ENCODE measurements at regions not wholly inside any gene's neighbourhood (a gene's known extent, or its start where the extent isn't known, plus 50 kb on each side); places are given as distances from the start of the nearest gene placed in this dataset.
"Not testable (repeated sequence)": the region's sequence is repeated elsewhere in the genome, so short reads cannot be mapped to it uniquely, and the experiment has no call there.

- DNase-seq (ENCODE audit: low spot score) (no peak), ATAC-seq (no peak)
- H3K27ac Mint-ChIP-seq: no peak overlapping the region
- no peaks in the 10 kb centered on the region for H3K4me1 Mint-ChIP-seq (ENCODE audit: low read depth in 2 of 2)
- H3K9me3 Mint-ChIP-seq: peaks cover 4% of the 10 kb centered on the region
- H3K36me3 Mint-ChIP-seq: no peaks in the 10 kb centered on the region
- H3K27me3 Mint-ChIP-seq: no peaks in the 10 kb centered on the region
- no peak overlapping the region for H3K4me3 Mint-ChIP-seq
Measured at GRCh38 chr7:136292365-136292764, 315.2 kb upstream of the MTPN start.

- no peaks in the 10 kb centered on the region for H3K4me1 Mint-ChIP-seq (ENCODE audit: low read depth in 2 of 2)
- H3K4me3 Mint-ChIP-seq: no peak overlapping the region
- H3K27me3 Mint-ChIP-seq: no peaks in the 10 kb centered on the region
- ATAC-seq: no peak
- no peak overlapping the region for H3K27ac Mint-ChIP-seq
- no peak for DNase-seq (ENCODE audit: low spot score)
- H3K9me3 Mint-ChIP-seq: peaks cover 4% of the 10 kb centered on the region
- no peaks in the 10 kb centered on the region for H3K36me3 Mint-ChIP-seq
Measured at GRCh38 chr7:136290351-136290750, 313.2 kb upstream of the MTPN start.

GRCh38 chr7:136278057-136278456 is 300.9 kb upstream of the MTPN start:
- Mint-ChIP-seq H3K4me1 (ENCODE audit: low read depth in 2 of 2) (no peaks in the 10 kb centered on the region), H3K36me3 (no peaks in the 10 kb centered on the region), H3K27ac (no peak overlapping the region), H3K4me3 (no peak overlapping the region), H3K9me3 (peaks cover 14% of the 10 kb centered on the region), H3K27me3 (no peaks in the 10 kb centered on the region)
- DNase-seq (ENCODE audit: low spot score) (no peak), ATAC-seq (no peak)

- Mint-ChIP-seq H3K9me3 (peaks cover 14% of the 10 kb centered on the region), H3K36me3 (no peaks in the 10 kb centered on the region), H3K27me3 (no peaks in the 10 kb centered on the region), H3K4me1 (ENCODE audit: low read depth in 2 of 2) (no peaks in the 10 kb centered on the region), H3K4me3 (no peak overlapping the region), H3K27ac (no peak overlapping the region)
- ATAC-seq (no peak), DNase-seq (ENCODE audit: low spot score) (no peak)
Measured at GRCh38 chr7:136275794-136276193, 298.6 kb upstream of the MTPN start.

GRCh38 chr7:136274636-136275345 is 297.6 kb upstream of the MTPN start:
- H3K4me1 Mint-ChIP-seq (ENCODE audit: low read depth in 2 of 2): no peaks in the 10 kb centered on the region
- DNase-seq (ENCODE audit: low spot score) (no peak), ATAC-seq (no peak)
- no peak overlapping the region for H3K27ac Mint-ChIP-seq
- H3K4me3 Mint-ChIP-seq: no peak overlapping the region
- H3K9me3 Mint-ChIP-seq: peaks cover 10% of the 10 kb centered on the region
- H3K36me3 Mint-ChIP-seq: no peaks in the 10 kb centered on the region
- H3K27me3 Mint-ChIP-seq: no peaks in the 10 kb centered on the region

- Mint-ChIP-seq H3K27ac (no peak overlapping the region), H3K27me3 (no peaks in the 10 kb centered on the region), H3K36me3 (no peaks in the 10 kb centered on the region), H3K4me3 (no peak overlapping the region), H3K9me3 (peaks cover 19% of the 10 kb centered on the region), H3K4me1 (ENCODE audit: low read depth in 2 of 2) (no peaks in the 10 kb centered on the region)
- no peak for ATAC-seq
- DNase-seq (ENCODE audit: low spot score): no peak
Measured at GRCh38 chr7:136272934-136273333, 295.8 kb upstream of the MTPN start.

GRCh38 chr7:136267822-136268221 is 290.7 kb upstream of the MTPN start:
- no peaks in the 10 kb centered on the region for H3K4me1 Mint-ChIP-seq (ENCODE audit: low read depth in 2 of 2)
- no peak for ATAC-seq
- peaks cover 8% of the 10 kb centered on the region for H3K36me3 Mint-ChIP-seq
- no peaks in the 10 kb centered on the region for H3K27me3 Mint-ChIP-seq
- H3K4me3 Mint-ChIP-seq: no peak overlapping the region
- peaks cover 25% of the 10 kb centered on the region for H3K9me3 Mint-ChIP-seq
- no peak overlapping the region for H3K27ac Mint-ChIP-seq
- no peak for DNase-seq (ENCODE audit: low spot score)

- ATAC-seq: no peak
- H3K27ac Mint-ChIP-seq: no peak overlapping the region
Measured at GRCh38 chr7:136266457-136266856, 289.3 kb upstream of the MTPN start.

GRCh38 chr7:136264304-136264703 is 287.1 kb upstream of the MTPN start:
- H3K4me1 Mint-ChIP-seq (ENCODE audit: low read depth in 2 of 2); H3K27me3 Mint-ChIP-seq; DNase-seq (ENCODE audit: low spot score); H3K4me3 Mint-ChIP-seq; H3K27ac Mint-ChIP-seq; ATAC-seq: not testable (repeated sequence)
- Mint-ChIP-seq H3K36me3 (peaks cover 17% of the 10 kb centered on the region), H3K9me3 (peaks cover 47% of the 10 kb centered on the region)

More at GRCh38 chr7:136266457-136266856, 289.3 kb upstream of the MTPN start:
- DNase-seq (ENCODE audit: low spot score): no peak
- Mint-ChIP-seq H3K36me3 (peaks cover 8% of the 10 kb centered on the region), H3K4me1 (ENCODE audit: low read depth in 2 of 2) (no peaks in the 10 kb centered on the region), H3K27me3 (no peaks in the 10 kb centered on the region), H3K4me3 (no peak overlapping the region), H3K9me3 (peaks cover 37% of the 10 kb centered on the region)

- Mint-ChIP-seq H3K9me3 (peaks cover 42% of the 10 kb centered on the region), H3K36me3 (peaks cover 17% of the 10 kb centered on the region)
- H3K27ac Mint-ChIP-seq; H3K4me1 Mint-ChIP-seq (ENCODE audit: low read depth in 2 of 2); H3K27me3 Mint-ChIP-seq; H3K4me3 Mint-ChIP-seq; ATAC-seq; DNase-seq (ENCODE audit: low spot score): not testable (repeated sequence)
Measured at GRCh38 chr7:136263112-136263860, 286.1 kb upstream of the MTPN start.

- not testable (repeated sequence) for H3K4me3 Mint-ChIP-seq; H3K27me3 Mint-ChIP-seq; H3K27ac Mint-ChIP-seq; ATAC-seq; H3K4me1 Mint-ChIP-seq (ENCODE audit: low read depth in 2 of 2); DNase-seq (ENCODE audit: low spot score)
- Mint-ChIP-seq H3K9me3 (peaks cover 30% of the 10 kb centered on the region), H3K36me3 (peaks cover 17% of the 10 kb centered on the region)
Measured at GRCh38 chr7:136260591-136260990, 283.4 kb upstream of the MTPN start.

GRCh38 chr7:136259074-136259473 is 281.9 kb upstream of the MTPN start:
- no peak overlapping the region for H3K27ac Mint-ChIP-seq
- H3K4me1 Mint-ChIP-seq (ENCODE audit: low read depth in 2 of 2): no peaks in the 10 kb centered on the region
- peaks cover 14% of the 10 kb centered on the region for H3K36me3 Mint-ChIP-seq
- peaks cover 30% of the 10 kb centered on the region for H3K9me3 Mint-ChIP-seq
- H3K4me3 Mint-ChIP-seq: no peak overlapping the region
- ATAC-seq (no peak), DNase-seq (ENCODE audit: low spot score) (no peak)
- H3K27me3 Mint-ChIP-seq: no peaks in the 10 kb centered on the region

GRCh38 chr7:136256491-136256890 is 279.3 kb upstream of the MTPN start:
- H3K36me3 Mint-ChIP-seq: peaks cover 9% of the 10 kb centered on the region
- no peak for ATAC-seq
- peaks cover 23% of the 10 kb centered on the region for H3K9me3 Mint-ChIP-seq
- no peaks in the 10 kb centered on the region for H3K27me3 Mint-ChIP-seq
- H3K4me3 Mint-ChIP-seq: no peak overlapping the region
- H3K4me1 Mint-ChIP-seq (ENCODE audit: low read depth in 2 of 2): no peaks in the 10 kb centered on the region
- no peak overlapping the region for H3K27ac Mint-ChIP-seq
- no peak for DNase-seq (ENCODE audit: low spot score)

- no peak overlapping the region for H3K27ac Mint-ChIP-seq
- H3K9me3 Mint-ChIP-seq: peaks cover 16% of the 10 kb centered on the region
- ATAC-seq: no peak
- H3K4me1 Mint-ChIP-seq (ENCODE audit: low read depth in 2 of 2): no peaks in the 10 kb centered on the region
- H3K36me3 Mint-ChIP-seq: no peaks in the 10 kb centered on the region
- DNase-seq (ENCODE audit: low spot score): no peak
- H3K27me3 Mint-ChIP-seq: no peaks in the 10 kb centered on the region
- no peak overlapping the region for H3K4me3 Mint-ChIP-seq
Measured at GRCh38 chr7:136254148-136254547, 277.0 kb upstream of the MTPN start.

All from natural killer cell treated with Interleukin-12 subunit alpha and Interleukin-12 subunit beta and Interleukin-15 and Interleukin-18, amount 100 ng/mL, for 72 hours (primary cell).